Astrocyte (in vitro differentiated cells and primary cell): ENCODE measurements at regions not wholly inside any gene's neighbourhood (a gene's known extent, or its start where the extent isn't known, plus 50 kb on each side); places are given as distances from the start of the nearest gene placed in this dataset.

Source experiments
- CTCF ChIP-seq: IDR thresholded peaks from 2 replicates; pipeline ENCODE4 v1.5.1; 2011; ENCODE audit warnings: low read depth, mild to moderate bottlenecking, inconsistent platforms, low read length, moderate library complexity; ENCODE audit not compliant: insufficient read depth
- EZH2 ChIP-seq: IDR thresholded peaks from 2 replicates; pipeline ENCODE4 v1.6.1; 2012; ENCODE audit warnings: mild to moderate bottlenecking, low read length, inconsistent platforms; ENCODE audit not compliant: insufficient read depth

GRCh38 chr16:64234200-64234599 is 887.7 kb downstream of the CDH11 start:
- no peak for TF ChIP-seq CTCF
- TF ChIP-seq EZH2: no peak
